Astrocyte of the cerebellum (primary cell): ENCODE measurements at regions not wholly inside any gene's neighbourhood (a gene's known extent, or its start where the extent isn't known, plus 50 kb on each side); places are given as distances from the start of the nearest gene placed in this dataset.

Experiments
- DNase-seq: peaks from one replicate; pipeline ENCODE4 v3.0.0-alpha.2; 2011; ENCODE audit warnings: low read depth
- H3K4me3 ChIP-seq: 2 replicates; pipeline ENCODE4 v1.5.1; 2011; ENCODE audit warnings: mild to moderate bottlenecking, low read depth, low read length, moderate library complexity
- in situ Hi-C: cut with HindIII; loops from 2 replicates; pipeline ENCODE4 v1.10.0; 2017; ENCODE audit warnings: low sequenced_read_pairs
- TF ChIP-seq, protein P1 (sequence below): IDR thresholded peaks from 2 replicates; pipeline ENCODE4 v1.5.1; 2012; ENCODE audit warnings: low read length, low read depth, moderate library complexity, mild to moderate bottlenecking; ENCODE audit errors: missing control alignments

DNA sequence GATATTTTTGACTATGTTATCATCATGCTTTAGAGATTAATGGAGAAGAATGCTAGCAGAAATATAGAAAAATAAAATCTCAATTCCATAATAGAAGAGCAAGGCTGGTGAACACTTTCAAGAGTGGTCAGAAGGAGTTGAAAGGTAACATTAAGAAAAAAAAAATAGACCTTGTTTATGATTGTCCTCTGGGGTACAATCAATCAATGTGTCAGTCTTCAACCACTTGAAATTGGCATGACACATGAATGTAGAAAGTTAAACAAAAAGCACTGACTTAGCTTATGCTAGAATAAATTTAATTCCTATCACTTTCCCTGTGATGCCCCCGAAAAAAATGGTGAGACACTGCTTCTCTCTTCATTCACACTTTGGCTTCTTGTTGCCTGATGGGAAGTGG, 750.3 kb upstream of the ADGRL2 start:
- in situ Hi-C loops = no loop called here
- DNase-seq = no peak
- H3K4me3 ChIP-seq = no peak overlapping the region
- TF ChIP-seq, protein P1, sequence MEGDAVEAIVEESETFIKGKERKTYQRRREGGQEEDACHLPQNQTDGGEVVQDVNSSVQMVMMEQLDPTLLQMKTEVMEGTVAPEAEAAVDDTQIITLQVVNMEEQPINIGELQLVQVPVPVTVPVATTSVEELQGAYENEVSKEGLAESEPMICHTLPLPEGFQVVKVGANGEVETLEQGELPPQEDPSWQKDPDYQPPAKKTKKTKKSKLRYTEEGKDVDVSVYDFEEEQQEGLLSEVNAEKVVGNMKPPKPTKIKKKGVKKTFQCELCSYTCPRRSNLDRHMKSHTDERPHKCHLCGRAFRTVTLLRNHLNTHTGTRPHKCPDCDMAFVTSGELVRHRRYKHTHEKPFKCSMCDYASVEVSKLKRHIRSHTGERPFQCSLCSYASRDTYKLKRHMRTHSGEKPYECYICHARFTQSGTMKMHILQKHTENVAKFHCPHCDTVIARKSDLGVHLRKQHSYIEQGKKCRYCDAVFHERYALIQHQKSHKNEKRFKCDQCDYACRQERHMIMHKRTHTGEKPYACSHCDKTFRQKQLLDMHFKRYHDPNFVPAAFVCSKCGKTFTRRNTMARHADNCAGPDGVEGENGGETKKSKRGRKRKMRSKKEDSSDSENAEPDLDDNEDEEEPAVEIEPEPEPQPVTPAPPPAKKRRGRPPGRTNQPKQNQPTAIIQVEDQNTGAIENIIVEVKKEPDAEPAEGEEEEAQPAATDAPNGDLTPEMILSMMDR = no peak

DNA sequence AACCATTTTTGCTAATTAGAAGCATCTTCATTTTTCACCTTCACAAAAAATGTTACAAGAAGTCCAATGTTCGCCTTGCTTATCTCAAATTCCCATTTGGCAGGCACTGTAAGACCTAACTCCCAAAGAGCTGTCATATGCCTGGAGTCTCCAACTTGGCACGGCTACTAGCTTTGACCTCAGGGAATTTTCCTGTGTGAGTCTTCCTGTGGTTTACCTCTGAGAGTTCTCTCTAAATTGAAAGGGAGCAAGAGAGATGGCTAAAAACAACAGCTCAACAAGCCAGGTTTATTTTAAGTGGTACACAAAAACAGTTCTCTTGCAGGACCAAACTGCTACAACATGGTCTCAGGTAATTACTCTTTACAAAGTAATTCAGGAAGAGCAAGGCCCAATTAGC, 756.0 kb upstream of the ADGRL2 start:
- peak; percentile 83 for DNase-seq
- no peak overlapping the region for H3K4me3 ChIP-seq
- in situ Hi-C loops = no loop called here
- TF ChIP-seq, protein P1 = no peak

DNA sequence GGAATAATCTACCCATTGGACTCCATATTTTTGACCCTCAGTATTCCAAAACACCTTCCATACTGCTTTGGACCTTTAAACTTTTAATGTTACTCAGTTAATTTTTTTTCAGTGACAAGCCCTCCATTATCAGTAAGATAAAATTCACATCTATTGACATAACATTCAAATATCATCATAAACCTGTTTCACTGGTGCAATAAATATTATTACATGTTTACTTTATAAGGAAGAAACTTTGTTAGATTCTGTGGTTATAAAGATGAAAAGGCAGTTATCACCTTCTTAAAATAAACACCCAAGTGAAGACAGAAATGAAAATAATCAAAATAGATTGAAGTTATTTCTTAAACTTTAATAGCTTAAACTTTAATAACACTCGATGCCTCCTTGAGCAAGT, 758.5 kb upstream of the ADGRL2 start:
- in situ Hi-C loops = no loop called here
- TF ChIP-seq, protein P1 = no peak
- no peak overlapping the region for H3K4me3 ChIP-seq
- DNase-seq = no peak

DNA sequence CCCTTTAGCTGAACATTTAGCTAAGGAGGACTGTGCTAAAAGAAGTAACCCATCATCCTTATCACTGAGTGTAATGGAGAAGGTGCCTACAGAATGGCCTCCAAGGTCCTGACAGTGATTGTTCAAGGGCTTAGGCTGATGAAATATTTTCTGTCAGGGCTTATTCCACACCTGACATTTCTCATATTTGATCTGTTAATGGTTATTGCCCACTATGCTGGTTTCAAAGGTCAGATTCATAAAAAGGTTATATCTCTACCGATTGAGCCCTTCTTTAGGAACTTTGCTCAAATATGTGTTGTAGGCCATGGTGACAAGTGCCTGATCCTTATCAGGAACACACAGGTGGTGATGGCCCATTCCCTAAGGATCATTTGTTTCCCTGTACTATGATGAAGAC, 766.4 kb upstream of the ADGRL2 start:
- in situ Hi-C loops = no loop called here
- DNase-seq = no peak
- H3K4me3 ChIP-seq = no peak overlapping the region
- TF ChIP-seq, protein P1 = no peak

DNA sequence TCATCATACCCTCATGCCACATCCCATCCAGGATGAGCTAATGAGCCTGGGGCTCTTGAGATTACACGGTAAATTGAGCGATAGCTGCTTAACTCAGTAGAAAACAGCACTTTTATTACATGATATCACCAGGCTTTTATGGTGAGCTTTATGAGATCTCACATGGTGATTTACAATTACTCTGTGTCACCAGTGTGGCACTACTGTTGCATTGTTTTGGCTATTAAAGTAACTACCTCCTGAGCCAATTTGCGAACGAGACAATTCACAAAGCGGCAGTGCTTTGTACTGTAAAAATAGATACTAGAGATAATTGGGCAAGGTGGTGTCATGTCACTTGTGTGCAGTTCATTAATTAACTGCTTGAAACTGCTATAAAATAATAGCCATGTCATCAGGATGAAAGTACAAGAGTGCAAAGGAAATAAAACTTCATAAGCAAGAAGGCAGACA, 767.7 kb upstream of the ADGRL2 start:
- DNase-seq = no peak
- TF ChIP-seq, protein P1 = no peak
- in situ Hi-C loops = no loop called here
- no peak overlapping the region for H3K4me3 ChIP-seq

DNA sequence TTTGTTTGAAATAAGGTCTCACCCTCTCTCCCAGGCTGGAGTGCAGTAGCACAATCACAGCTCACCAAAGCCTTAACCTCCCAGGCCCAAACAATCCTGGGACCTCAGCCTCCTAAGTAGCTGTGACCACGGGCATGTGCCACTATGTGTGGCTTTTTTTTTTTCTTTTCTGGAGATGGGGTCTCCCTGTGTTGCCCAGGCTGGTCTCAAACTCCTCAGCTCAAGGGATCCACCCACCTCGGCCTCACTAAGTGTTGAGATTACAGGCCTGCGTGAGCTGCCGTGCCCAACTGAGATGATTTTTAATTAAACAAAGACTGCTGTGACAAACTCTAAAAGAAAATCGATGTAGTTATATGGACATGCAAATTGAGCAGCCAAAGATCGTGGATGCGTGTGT, 768.4 kb upstream of the ADGRL2 start:
- H3K4me3 ChIP-seq = no peak overlapping the region
- TF ChIP-seq, protein P1 = no peak
- in situ Hi-C loops = no loop called here
- no peak for DNase-seq

DNA sequence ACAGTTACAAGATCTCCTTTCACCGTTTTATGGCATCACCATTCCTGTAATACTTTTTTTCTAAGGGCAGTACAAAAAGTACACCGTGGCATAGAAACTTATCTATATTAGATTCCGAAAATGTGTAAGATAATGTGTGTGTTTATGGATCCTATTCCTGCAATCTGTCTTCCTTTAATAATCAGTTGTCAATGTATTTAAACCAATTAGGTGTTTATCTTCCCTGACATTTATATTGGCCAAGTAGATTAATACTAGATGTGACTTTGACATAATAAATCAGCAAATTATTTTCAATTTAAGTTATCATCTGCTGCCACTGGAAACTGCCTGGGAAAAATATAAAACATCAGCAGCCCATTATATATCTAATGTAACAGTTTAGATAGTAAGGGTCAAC, 770.3 kb upstream of the ADGRL2 start:
- TF ChIP-seq, protein P1 = no peak
- H3K4me3 ChIP-seq = no peak overlapping the region
- DNase-seq = no peak
- in situ Hi-C loops = no loop called here
